ENCODE measurements at regions not wholly inside any gene's neighbourhood (a gene's known extent, or its start where the extent isn't known, plus 50 kb on each side); places are given as distances from the start of the nearest gene placed in this dataset.

- TF ChIP-seq CTCF (IDR thresholded peaks at IDR 0.05; ENCODE audit: low read depth, low read length) = no peak
- no peak for DNase-seq (ENCODE audit: low read depth in 1 of 2, low spot score in 1 of 2)
These were observed 206.5 kb downstream of the TJP1 start for GRCh38 chr15:29615791-29616190.

GRCh38 chr15:29613951-29614382 is 208.3 kb downstream of the TJP1 start:
- Histone ChIP-seq H3K27ac (no peak overlapping the region), H3K27me3 (no peaks in the 10 kb centered on the region), H3K4me1 (ENCODE audit: low read depth) (no peaks in the 10 kb centered on the region), H3K9me3 (ENCODE audit: low read depth) (no peaks in the 10 kb centered on the region), H3K36me3 (no peaks in the 10 kb centered on the region), H3K4me3 (no peak overlapping the region)
- no peak for DNase-seq (ENCODE audit: low read depth in 1 of 2, low spot score in 1 of 2)
- no peak for TF ChIP-seq CTCF (IDR thresholded peaks at IDR 0.05; ENCODE audit: low read depth, low read length)

More at GRCh38 chr15:29615791-29616190, 206.5 kb downstream of the TJP1 start:
- H3K27ac ChIP-seq = no peak overlapping the region
- H3K9me3 ChIP-seq (ENCODE audit: low read depth) = no peaks in the 10 kb centered on the region
- H3K4me1 ChIP-seq (ENCODE audit: low read depth) = no peaks in the 10 kb centered on the region
- no peak overlapping the region for H3K4me3 ChIP-seq
- H3K27me3 ChIP-seq = no peaks in the 10 kb centered on the region
- no peaks in the 10 kb centered on the region for H3K36me3 ChIP-seq

- Histone ChIP-seq H3K4me3 (no peak overlapping the region), H3K27ac (no peak overlapping the region), H3K9me3 (ENCODE audit: low read depth) (no peaks in the 10 kb centered on the region), H3K4me1 (ENCODE audit: low read depth) (no peaks in the 10 kb centered on the region), H3K36me3 (no peaks in the 10 kb centered on the region), H3K27me3 (no peaks in the 10 kb centered on the region)
- TF ChIP-seq CTCF (IDR thresholded peaks at IDR 0.05; ENCODE audit: low read depth, low read length) = no peak
- peak in 1 of 2 donors; percentile 88 for DNase-seq (ENCODE audit: low read depth in 1 of 2, low spot score in 1 of 2)
These were observed 209.6 kb downstream of the TJP1 start for GRCh38 chr15:29612701-29613100.

- Histone ChIP-seq H3K36me3 (no peaks in the 10 kb centered on the region), H3K27ac (no peak overlapping the region), H3K4me3 (no peak overlapping the region), H3K9me3 (ENCODE audit: low read depth) (no peaks in the 10 kb centered on the region), H3K4me1 (ENCODE audit: low read depth) (no peaks in the 10 kb centered on the region), H3K27me3 (no peaks in the 10 kb centered on the region)
- TF ChIP-seq CTCF (IDR thresholded peaks at IDR 0.05; ENCODE audit: low read depth, low read length) = no peak
- DNase-seq (ENCODE audit: low read depth in 1 of 2, low spot score in 1 of 2) = peak in 1 of 2 donors; percentile 99
These were observed 210.2 kb downstream of the TJP1 start for GRCh38 chr15:29612096-29612495.

GRCh38 chr15:29611057-29611456 is 211.2 kb downstream of the TJP1 start:
- no peaks in the 10 kb centered on the region for H3K27me3 ChIP-seq
- no peak overlapping the region for H3K4me3 ChIP-seq
- no peaks in the 10 kb centered on the region for H3K36me3 ChIP-seq
- DNase-seq (ENCODE audit: low read depth in 1 of 2, low spot score in 1 of 2) = no peak
- no peak overlapping the region for H3K27ac ChIP-seq
- H3K9me3 ChIP-seq (ENCODE audit: low read depth) = no peaks in the 10 kb centered on the region
- TF ChIP-seq CTCF (IDR thresholded peaks at IDR 0.05; ENCODE audit: low read depth, low read length) = no peak
- H3K4me1 ChIP-seq (ENCODE audit: low read depth) = no peaks in the 10 kb centered on the region

GRCh38 chr15:29601811-29602210 is 220.5 kb downstream of the TJP1 start:
- DNase-seq (ENCODE audit: low read depth in 1 of 2, low spot score in 1 of 2) = no peak
- H3K27ac ChIP-seq = no peak overlapping the region
- no peak for TF ChIP-seq CTCF (IDR thresholded peaks at IDR 0.05; ENCODE audit: low read depth, low read length)
- H3K4me3 ChIP-seq = no peak overlapping the region
- H3K4me1 ChIP-seq (ENCODE audit: low read depth) = no peaks in the 10 kb centered on the region
- no peaks in the 10 kb centered on the region for H3K9me3 ChIP-seq (ENCODE audit: low read depth)
- H3K36me3 ChIP-seq = no peaks in the 10 kb centered on the region
- H3K27me3 ChIP-seq = no peaks in the 10 kb centered on the region

All from cardiac muscle cell (in vitro differentiated cells and primary cell).